Activated T-cell treated with anti-CD3 and anti-CD28 coated beads, Interleukin-2, amount 50 U/mL, for 4 hours (primary cell): ENCODE measurements at regions not wholly inside any gene's neighbourhood (a gene's known extent, or its start where the extent isn't known, plus 50 kb on each side); places are given as distances from the start of the nearest gene placed in this dataset.
A peak's percentile ranks its signal among the peaks of the same experiment; 100 is the strongest.
"Not testable (repeated sequence)": the region's sequence is repeated elsewhere in the genome, so short reads cannot be mapped to it uniquely, and the experiment has no call there.

Experiments
- ATAC-seq, 2 donors: fragments of 200-7000 bp; cut with Tn5 transposase; one replicate each; pipeline ENCODE4 v1.10.0; 2021
- DNase-seq: peaks from one replicate; pipeline ENCODE4 v3.0.0-alpha.2; 2020
- H3K27me3 Mint-ChIP-seq: one replicate; pipeline ENCODE4 v1.8.0; 2021; ENCODE audit warnings: low read depth, mixed read lengths
- H3K36me3 Mint-ChIP-seq: one replicate; pipeline ENCODE4 v1.8.0; 2022; ENCODE audit warnings: mixed read lengths; ENCODE audit not compliant: insufficient read depth
- H3K4me1 Mint-ChIP-seq: one replicate; pipeline ENCODE4 v1.8.0; 2021; ENCODE audit warnings: low read depth, mixed read lengths
- H3K4me3 Mint-ChIP-seq: one replicate; pipeline ENCODE4 v1.8.0; 2021; ENCODE audit warnings: mild to moderate bottlenecking, moderate library complexity, mixed read lengths
- H3K9me3 Mint-ChIP-seq: one replicate; pipeline ENCODE4 v1.8.0; 2021; ENCODE audit warnings: mixed read lengths

- Mint-ChIP-seq H3K9me3 (peaks cover 44% of the 10 kb centered on the region), H3K4me3 (no peak overlapping the region), H3K4me1 (no peaks in the 10 kb centered on the region), H3K27me3 (no peaks in the 10 kb centered on the region), H3K36me3 (peaks cover 19% of the 10 kb centered on the region)
- ATAC-seq (peak in 1 of 2 donors; percentile 62), DNase-seq (no peak)
Measured at GRCh38 chr12:47610686-47611252, 95.1 kb downstream of the RPAP3 start.

- peaks cover 19% of the 10 kb centered on the region for H3K36me3 Mint-ChIP-seq
- no peak overlapping the region for H3K4me3 Mint-ChIP-seq
- H3K9me3 Mint-ChIP-seq: peaks cover 48% of the 10 kb centered on the region
- H3K27me3 Mint-ChIP-seq: no peaks in the 10 kb centered on the region
- H3K4me1 Mint-ChIP-seq: peaks cover 4% of the 10 kb centered on the region
- ATAC-seq: no peak
- DNase-seq: no peak
Measured at GRCh38 chr12:47609806-47610205, 96.0 kb downstream of the RPAP3 start.

GRCh38 chr12:47608671-47609070 is 97.2 kb downstream of the RPAP3 start:
- DNase-seq, H3K4me3 Mint-ChIP-seq, H3K4me1 Mint-ChIP-seq, H3K27me3 Mint-ChIP-seq, ATAC-seq: not testable (repeated sequence)
- Mint-ChIP-seq H3K9me3 (peaks cover 40% of the 10 kb centered on the region), H3K36me3 (peaks cover 17% of the 10 kb centered on the region)

- DNase-seq: no peak
- Mint-ChIP-seq H3K36me3 (peaks cover 14% of the 10 kb centered on the region), H3K9me3 (peaks cover 28% of the 10 kb centered on the region), H3K4me3 (no peak overlapping the region), H3K4me1 (peaks cover 10% of the 10 kb centered on the region), H3K27me3 (no peaks in the 10 kb centered on the region)
- peak; percentile 84 to 85 for ATAC-seq
Measured at GRCh38 chr12:47604221-47604873, 101.5 kb downstream of the RPAP3 start.

GRCh38 chr12:47602949-47603558 is 102.8 kb downstream of the RPAP3 start:
- no peak overlapping the region for H3K4me3 Mint-ChIP-seq
- DNase-seq (no peak), ATAC-seq (no peak)
- H3K27me3 Mint-ChIP-seq: no peaks in the 10 kb centered on the region
- peaks cover 11% of the 10 kb centered on the region for H3K36me3 Mint-ChIP-seq
- H3K4me1 Mint-ChIP-seq: peaks cover 10% of the 10 kb centered on the region
- peaks cover 28% of the 10 kb centered on the region for H3K9me3 Mint-ChIP-seq

- Mint-ChIP-seq H3K27me3 (no peaks in the 10 kb centered on the region), H3K36me3 (peaks cover 6% of the 10 kb centered on the region), H3K9me3 (peaks cover 20% of the 10 kb centered on the region), H3K4me1 (peaks cover 10% of the 10 kb centered on the region), H3K4me3 (no peak overlapping the region)
- DNase-seq (no peak), ATAC-seq (no peak)
Measured at GRCh38 chr12:47602325-47602724, 103.5 kb downstream of the RPAP3 start.

- DNase-seq (no peak), ATAC-seq (no peak)
- peaks cover 2% of the 10 kb centered on the region for H3K36me3 Mint-ChIP-seq
- H3K4me3 Mint-ChIP-seq: no peak overlapping the region
- no peaks in the 10 kb centered on the region for H3K27me3 Mint-ChIP-seq
- H3K9me3 Mint-ChIP-seq: peaks cover 12% of the 10 kb centered on the region
- peaks cover 10% of the 10 kb centered on the region for H3K4me1 Mint-ChIP-seq
Measured at GRCh38 chr12:47601071-47601470, 104.8 kb downstream of the RPAP3 start.

GRCh38 chr12:47591795-47592194 is 114.0 kb downstream of the RPAP3 start:
- Mint-ChIP-seq H3K36me3 (no peaks in the 10 kb centered on the region), H3K27me3 (no peaks in the 10 kb centered on the region), H3K9me3 (no peaks in the 10 kb centered on the region), H3K4me3 (no peak overlapping the region), H3K4me1 (no peaks in the 10 kb centered on the region)
- DNase-seq: no peak
- no peak for ATAC-seq

- Mint-ChIP-seq H3K27me3 (no peaks in the 10 kb centered on the region), H3K4me1 (no peaks in the 10 kb centered on the region), H3K9me3 (no peaks in the 10 kb centered on the region), H3K36me3 (no peaks in the 10 kb centered on the region), H3K4me3 (no peak overlapping the region)
- no peak for ATAC-seq
- DNase-seq: no peak
Measured at GRCh38 chr12:47591361-47591791, 114.5 kb downstream of the RPAP3 start.

- no peaks in the 10 kb centered on the region for H3K27me3 Mint-ChIP-seq
- no peaks in the 10 kb centered on the region for H3K36me3 Mint-ChIP-seq
- no peaks in the 10 kb centered on the region for H3K4me1 Mint-ChIP-seq
- no peak overlapping the region for H3K4me3 Mint-ChIP-seq
- H3K9me3 Mint-ChIP-seq: no peaks in the 10 kb centered on the region
- DNase-seq: no peak
- no peak for ATAC-seq
Measured at GRCh38 chr12:47590771-47591360, 115.0 kb downstream of the RPAP3 start.

- H3K27me3 Mint-ChIP-seq: peaks cover 9% of the 10 kb centered on the region
- no peak overlapping the region for H3K4me3 Mint-ChIP-seq
- no peaks in the 10 kb centered on the region for H3K9me3 Mint-ChIP-seq
- no peaks in the 10 kb centered on the region for H3K4me1 Mint-ChIP-seq
- no peak for DNase-seq
- H3K36me3 Mint-ChIP-seq: no peaks in the 10 kb centered on the region
- ATAC-seq: no peak
Measured at GRCh38 chr12:47586952-47587669, 118.7 kb downstream of the RPAP3 start.

GRCh38 chr12:47585507-47585906 is 120.3 kb downstream of the RPAP3 start:
- ATAC-seq (no peak), DNase-seq (no peak)
- H3K9me3 Mint-ChIP-seq: no peaks in the 10 kb centered on the region
- no peak overlapping the region for H3K4me3 Mint-ChIP-seq
- H3K36me3 Mint-ChIP-seq: no peaks in the 10 kb centered on the region
- H3K4me1 Mint-ChIP-seq: no peaks in the 10 kb centered on the region
- H3K27me3 Mint-ChIP-seq: peaks cover 9% of the 10 kb centered on the region

- H3K9me3 Mint-ChIP-seq: no peaks in the 10 kb centered on the region
- H3K27me3 Mint-ChIP-seq: peaks cover 2% of the 10 kb centered on the region
- H3K36me3 Mint-ChIP-seq: no peaks in the 10 kb centered on the region
- DNase-seq (no peak), ATAC-seq (no peak)
- no peak overlapping the region for H3K4me3 Mint-ChIP-seq
- peaks cover 13% of the 10 kb centered on the region for H3K4me1 Mint-ChIP-seq
Measured at GRCh38 chr12:47578836-47579235, 127.0 kb downstream of the RPAP3 start.

GRCh38 chr12:47577206-47577989 is 128.4 kb downstream of the RPAP3 start:
- H3K9me3 Mint-ChIP-seq: no peaks in the 10 kb centered on the region
- H3K36me3 Mint-ChIP-seq: no peaks in the 10 kb centered on the region
- no peak overlapping the region for H3K4me3 Mint-ChIP-seq
- no peak for ATAC-seq
- H3K4me1 Mint-ChIP-seq: peaks cover 21% of the 10 kb centered on the region
- no peaks in the 10 kb centered on the region for H3K27me3 Mint-ChIP-seq
- no peak for DNase-seq
